OCI-LY7 (cell line): ENCODE measurements at regions not wholly inside any gene's neighbourhood (a gene's known extent, or its start where the extent isn't known, plus 50 kb on each side); places are given as distances from the start of the nearest gene placed in this dataset.

Experiments
- BruUV-seq: library from RNA; stranded (reverse); fragments of 400-500 nt; replicated peaks from 2 replicates; lab custom pipeline; 2021; lab: Mats Ljungman, UMichigan
- CTCF ChIA-PET: fragments of 300-600 bp; sonication (Branson Sonifier 250); formaldehyde crosslinking; loops from one replicate; lab custom pipeline; 2022; ENCODE audit warnings: antibody characterized with exemption; ENCODE audit not compliant: unreplicated experiment; lab: Charles Lee
- POLR2A ChIA-PET: fragments of 300-600 bp; sonication (Branson Sonifier 250); formaldehyde crosslinking; loops from one replicate; lab custom pipeline; 2022; ENCODE audit warnings: antibody characterized with exemption; lab: Charles Lee
- DNase-seq: peaks from one replicate; pipeline ENCODE4 v3.0.0-alpha.2; 2015; ENCODE audit warnings: low spot score
- H2AFZ ChIP-seq: fragments of 200-600 bp; sonication (generic), shearing (Covaris generic); 2 replicates; pipeline ENCODE4 v1.6.1; 2014; ENCODE audit warnings: mild to moderate bottlenecking, antibody characterized with exemption, low read length, moderate library complexity
- H3K27ac ChIP-seq: fragments of 200-600 bp; sonication (generic); 2 replicates; pipeline ENCODE4 v1.5.1; 2014; ENCODE audit warnings: mixed run types, low read depth, mild to moderate bottlenecking, moderate library complexity, low read length, inconsistent platforms; ENCODE audit not compliant: poor library complexity, severe bottlenecking
- H3K36me3 ChIP-seq: fragments of 200-600 bp; sonication (generic); 2 replicates; pipeline ENCODE4 v1.6.1; 2014; ENCODE audit warnings: mild to moderate bottlenecking, antibody characterized with exemption, low read length, moderate library complexity, mixed read lengths; ENCODE audit not compliant: insufficient read depth
- H3K4me1 ChIP-seq: fragments of 200-600 bp; sonication (generic); 2 replicates; pipeline ENCODE4 v1.5.1; 2014; ENCODE audit warnings: mild to moderate bottlenecking, low read length; ENCODE audit not compliant: insufficient read depth, poor library complexity, severe bottlenecking
- H3K4me2 ChIP-seq: fragments of 200-600 bp; sonication (generic); 2 replicates; pipeline ENCODE4 v1.6.1; 2014; ENCODE audit warnings: mild to moderate bottlenecking, low read length
- H3K4me3 ChIP-seq: fragments of 200-600 bp; sonication (generic); 2 replicates; pipeline ENCODE4 v1.5.1; 2014; ENCODE audit warnings: mild to moderate bottlenecking, low read depth, low read length; ENCODE audit not compliant: poor library complexity, severe bottlenecking
- H3K79me2 ChIP-seq: fragments of 200-600 bp; sonication (generic); 2 replicates; pipeline ENCODE4 v1.6.1; 2016; ENCODE audit warnings: low read depth, mild to moderate bottlenecking, low read length, moderate library complexity, mixed read lengths; ENCODE audit not compliant: insufficient read depth
- H3K9me2 ChIP-seq: fragments of 200-600 bp; sonication (generic); 2 replicates; pipeline ENCODE4 v1.6.1; 2016; ENCODE audit warnings: mild to moderate bottlenecking, low read length, mixed read lengths; ENCODE audit not compliant: insufficient read depth
- H3K9me3 ChIP-seq: fragments of 200-600 bp; sonication (generic); 2 replicates; pipeline ENCODE4 v1.6.1; 2014; ENCODE audit warnings: mild to moderate bottlenecking, mixed run types, low read length, mixed read lengths
- H4K20me1 ChIP-seq: fragments of 200-600 bp; sonication (generic); 2 replicates; pipeline ENCODE4 v1.6.1; 2014; ENCODE audit warnings: mild to moderate bottlenecking, antibody characterized with exemption, low read length, moderate library complexity, mixed read lengths; ENCODE audit not compliant: insufficient read depth
- EZH2phosphoT487 ChIP-seq: fragments of 200-600 bp; sonication (generic); IDR thresholded peaks from 2 replicates; pipeline ENCODE4 v1.6.1; 2018; ENCODE audit warnings: low read depth, borderline replicate concordance, mild to moderate bottlenecking, mixed run types, antibody characterized with exemption, low read length, moderate library complexity, mixed read lengths
- intact Hi-C: fragments of 100-400 bp; cut with micrococcal nuclease; formaldehyde crosslinking; loops from one replicate; pipeline ENCODE4 v1.10.0; 2022; ENCODE audit not compliant: unreplicated experiment
- TF ChIP-seq, protein P1 (sequence below): fragments of 200-600 bp; sonication (generic); conservative IDR thresholded peaks from 2 replicates; pipeline ENCODE4 v1.5.1; 2014; ENCODE audit warnings: mild to moderate bottlenecking, antibody characterized with exemption, low read length, moderate library complexity, mixed read lengths

DNA sequence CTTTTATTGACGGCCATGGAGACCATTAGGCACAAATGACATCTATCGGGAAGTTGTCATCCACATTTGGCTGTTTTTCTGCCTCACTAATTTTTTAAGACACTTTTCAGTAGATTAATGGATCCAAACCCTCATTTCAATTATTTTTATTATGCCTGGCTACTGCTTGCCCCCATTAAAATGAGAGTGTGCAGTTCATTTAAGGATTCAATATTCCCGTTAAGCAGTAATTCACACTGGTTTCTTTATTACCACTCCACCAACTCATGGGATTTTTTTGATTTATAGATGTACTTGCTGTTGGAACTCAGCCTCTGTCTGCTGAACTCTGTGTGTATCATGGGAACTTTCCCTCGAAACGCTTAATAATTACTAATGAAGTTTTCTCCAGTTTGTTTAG lies 291.8 kb upstream of the PRKX start:
- no peak overlapping the region for H3K27ac ChIP-seq
- H3K36me3 ChIP-seq = no peaks in the 10 kb centered on the region
- no peak overlapping the region for H2AFZ ChIP-seq
- intact Hi-C loops = no loop called here
- no peaks in the 10 kb centered on the region for H3K79me2 ChIP-seq
- no peak overlapping the region for H3K4me2 ChIP-seq
- no peaks in the 10 kb centered on the region for H4K20me1 ChIP-seq
- H3K4me1 ChIP-seq = no peaks in the 10 kb centered on the region
- POLR2A ChIA-PET = interaction anchor here (0.6 kb wide), 1 partner anchor 64 kb away, joined by 5 read pairs; no protein-coding TSS in a partner anchor
- no peak for TF ChIP-seq EZH2phosphoT487
- TF ChIP-seq, protein P1, sequence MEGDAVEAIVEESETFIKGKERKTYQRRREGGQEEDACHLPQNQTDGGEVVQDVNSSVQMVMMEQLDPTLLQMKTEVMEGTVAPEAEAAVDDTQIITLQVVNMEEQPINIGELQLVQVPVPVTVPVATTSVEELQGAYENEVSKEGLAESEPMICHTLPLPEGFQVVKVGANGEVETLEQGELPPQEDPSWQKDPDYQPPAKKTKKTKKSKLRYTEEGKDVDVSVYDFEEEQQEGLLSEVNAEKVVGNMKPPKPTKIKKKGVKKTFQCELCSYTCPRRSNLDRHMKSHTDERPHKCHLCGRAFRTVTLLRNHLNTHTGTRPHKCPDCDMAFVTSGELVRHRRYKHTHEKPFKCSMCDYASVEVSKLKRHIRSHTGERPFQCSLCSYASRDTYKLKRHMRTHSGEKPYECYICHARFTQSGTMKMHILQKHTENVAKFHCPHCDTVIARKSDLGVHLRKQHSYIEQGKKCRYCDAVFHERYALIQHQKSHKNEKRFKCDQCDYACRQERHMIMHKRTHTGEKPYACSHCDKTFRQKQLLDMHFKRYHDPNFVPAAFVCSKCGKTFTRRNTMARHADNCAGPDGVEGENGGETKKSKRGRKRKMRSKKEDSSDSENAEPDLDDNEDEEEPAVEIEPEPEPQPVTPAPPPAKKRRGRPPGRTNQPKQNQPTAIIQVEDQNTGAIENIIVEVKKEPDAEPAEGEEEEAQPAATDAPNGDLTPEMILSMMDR = no peak
- no peaks in the 10 kb centered on the region for H3K9me2 ChIP-seq
- no peak for DNase-seq
- H3K9me3 ChIP-seq = no peaks in the 10 kb centered on the region
- CTCF ChIA-PET = no interaction called here
- no TSS peak for BruUV-seq
- no peak overlapping the region for H3K4me3 ChIP-seq

DNA sequence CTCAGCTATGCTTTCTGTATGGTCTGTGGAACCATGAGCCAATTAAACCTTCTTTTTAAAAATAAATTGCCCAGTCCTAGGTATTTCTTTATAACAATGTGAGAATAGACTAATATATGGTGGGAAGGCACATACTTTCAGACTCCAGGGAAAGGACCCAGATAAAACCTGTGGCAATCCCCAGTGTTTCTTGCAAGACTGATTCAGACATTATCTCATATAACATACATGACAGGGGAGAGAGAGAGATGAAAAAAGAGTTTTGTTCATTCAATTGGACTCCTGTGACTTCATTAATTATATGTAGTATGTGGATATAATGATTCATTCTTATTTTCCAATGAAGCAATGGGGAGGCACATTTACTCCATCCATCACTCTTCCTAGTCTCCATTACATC lies 291.4 kb upstream of the PRKX start:
- Histone ChIP-seq H3K36me3 (no peaks in the 10 kb centered on the region), H3K27ac (no peak overlapping the region), H3K4me2 (no peak overlapping the region), H3K79me2 (no peaks in the 10 kb centered on the region), H4K20me1 (no peaks in the 10 kb centered on the region), H3K4me3 (no peak overlapping the region), H2AFZ (no peak overlapping the region), H3K9me2 (no peaks in the 10 kb centered on the region), H3K9me3 (no peaks in the 10 kb centered on the region), H3K4me1 (no peaks in the 10 kb centered on the region)
- intact Hi-C loops = no loop called here
- no TSS peak for BruUV-seq
- CTCF ChIA-PET = no interaction called here
- DNase-seq = no peak
- POLR2A ChIA-PET = interaction anchor here (0.6 kb wide), 1 partner anchor 63 kb away, joined by 5 read pairs; no protein-coding TSS in a partner anchor
- TF ChIP-seq EZH2phosphoT487 = no peak
- TF ChIP-seq, protein P1 = no peak

DNA sequence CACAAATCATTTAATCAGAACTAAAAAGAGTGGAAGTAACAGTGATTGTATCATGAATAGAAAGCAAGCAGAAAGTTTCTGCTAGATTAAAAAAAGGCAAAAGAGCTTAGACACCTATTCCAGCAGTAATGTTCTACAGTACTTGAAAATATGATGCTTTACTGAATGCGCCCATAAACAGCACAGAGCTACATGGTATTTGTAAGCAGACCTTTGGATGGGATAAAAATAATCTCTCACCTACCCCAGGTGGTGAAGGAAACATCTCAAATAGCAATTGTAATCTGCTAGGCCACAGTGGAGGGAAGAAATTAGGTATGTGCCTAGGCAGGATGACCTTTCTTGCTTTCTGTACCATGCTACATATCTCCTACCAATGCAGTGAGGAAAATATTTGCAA lies 280.9 kb upstream of the PRKX start:
- H3K4me2 ChIP-seq = no peak overlapping the region
- H3K9me3 ChIP-seq = no peaks in the 10 kb centered on the region
- no peaks in the 10 kb centered on the region for H3K79me2 ChIP-seq
- BruUV-seq = no TSS peak
- H4K20me1 ChIP-seq = no peaks in the 10 kb centered on the region
- no peaks in the 10 kb centered on the region for H3K4me1 ChIP-seq
- H2AFZ ChIP-seq = no peak overlapping the region
- ChIA-PET CTCF (no interaction called here), POLR2A (no interaction called here)
- no peaks in the 10 kb centered on the region for H3K9me2 ChIP-seq
- H3K36me3 ChIP-seq = no peaks in the 10 kb centered on the region
- DNase-seq = no peak
- TF ChIP-seq, protein P1 = no peak
- TF ChIP-seq EZH2phosphoT487 = no peak
- no peak overlapping the region for H3K4me3 ChIP-seq
- intact Hi-C loops = no loop called here
- H3K27ac ChIP-seq = no peak overlapping the region
